H1 (cell line): ENCODE measurements at regions not wholly inside any gene's neighbourhood (a gene's known extent, or its start where the extent isn't known, plus 50 kb on each side); places are given as distances from the start of the nearest gene placed in this dataset.

Source experiments
- CTCF ChIA-PET: fragments of 300-600 bp; sonication (Branson Sonifier 250); formaldehyde crosslinking; loops from one replicate; lab custom pipeline; 2021; ENCODE audit not compliant: partially characterized antibody; lab: Charles Lee
- POLR2A ChIA-PET: fragments of 300-600 bp; sonication (Branson Sonifier 250); formaldehyde crosslinking; loops from one replicate; lab custom pipeline; 2021; ENCODE audit warnings: inconsistent platforms; ENCODE audit not compliant: partially characterized antibody; lab: Charles Lee
- DNase-seq, 2 experiments: peaks; one replicate each; pipeline versions ENCODE4 v3.0.0 to v3.0.0-alpha.2; 2010 to 2022; ENCODE audit warnings: low spot score in 2 of 2, low read depth in 1 of 2, mixed read lengths in 1 of 2
- FAIRE-seq: peaks from 2 replicates; lab custom pipeline; 2011; peaks lifted over from hg19 to GRCh38; lab: Jason Lieb, UNC
- H2AFZ ChIP-seq: 2 replicates; pipeline ENCODE4 v1.8.1; 2012; ENCODE audit warnings: low read length, inconsistent platforms
- H2AK5ac ChIP-seq: 2 replicates; pipeline ENCODE4 v1.6.1; 2013; ENCODE audit warnings: low read depth, low read length
- H2BK120ac ChIP-seq: replicated peaks from 2 replicates; pipeline ENCODE3; 2013; ENCODE audit warnings: low read depth, low read length, inconsistent platforms
- H2BK12ac ChIP-seq: 2 replicates; pipeline ENCODE4 v1.6.1; 2013; ENCODE audit warnings: low read depth, low read length
- H2BK15ac ChIP-seq: 2 replicates; pipeline ENCODE4 v1.6.1; 2013; ENCODE audit warnings: low read length
- H2BK20ac ChIP-seq: 2 replicates; pipeline ENCODE4 v1.6.1; 2013; ENCODE audit warnings: low read length
- H2BK5ac ChIP-seq: 2 replicates; pipeline ENCODE4 v1.6.1; 2013; ENCODE audit warnings: low read depth, low read length
- H3K14ac ChIP-seq: 2 replicates; pipeline ENCODE4 v1.6.1; 2013; ENCODE audit warnings: inconsistent platforms; ENCODE audit not compliant: insufficient read length
- H3K18ac ChIP-seq: 2 replicates; pipeline ENCODE4 v1.6.1; 2013; ENCODE audit warnings: low read length; ENCODE audit errors: extremely low read depth
- H3K23ac ChIP-seq: 2 replicates; pipeline ENCODE4 v1.6.1; 2013; ENCODE audit warnings: inconsistent platforms; ENCODE audit not compliant: insufficient read length
- H3K23me2 ChIP-seq: 2 replicates; pipeline ENCODE4 v1.6.1; 2013; ENCODE audit warnings: low read depth, low read length
- H3K27ac ChIP-seq: 2 replicates; pipeline ENCODE4 v1.6.1; 2011; ENCODE audit warnings: low read depth, low read length, inconsistent platforms
- H3K27me3 ChIP-seq, 4 experiments: replicated peaks in 1 of 4; 1 replicate in 1 of 4; 2 replicates in 3 of 4; pipeline versions ENCODE4 v1.6.1 to v1.8.1; 2011 to 2013; ENCODE audit warnings: low read length in 3 of 4, mild to moderate bottlenecking in 3 of 4, inconsistent platforms in 2 of 4, mixed read lengths in 2 of 4, moderate library complexity in 1 of 4; ENCODE audit not compliant: control insufficient read depth in 3 of 4, insufficient read depth in 3 of 4; ENCODE audit errors: extremely low read depth in 1 of 4
- H3K36me3 ChIP-seq, 4 experiments: 2 replicates each; pipeline versions ENCODE4 v1.6.1 to v1.8.1; 2011 to 2013; ENCODE audit warnings: mild to moderate bottlenecking in 4 of 4, low read length in 3 of 4, moderate library complexity in 2 of 4, control low read depth in 1 of 4, inconsistent platforms in 1 of 4; ENCODE audit not compliant: insufficient read depth in 4 of 4, control insufficient read depth in 2 of 4
- H3K4ac ChIP-seq: replicated peaks from 2 replicates; pipeline ENCODE3; 2013; ENCODE audit warnings: low read length, low read depth, mixed read lengths, inconsistent platforms; ENCODE audit not compliant: insufficient read length
- H3K4me1 ChIP-seq, 4 experiments: replicated peaks in 1 of 4; 1 replicate in 1 of 4; 2 replicates in 3 of 4; pipeline versions ENCODE4 v1.6.1 to v1.8.1; 2011 to 2013; ENCODE audit warnings: low read length in 3 of 4, inconsistent platforms in 2 of 4, mixed read lengths in 1 of 4; ENCODE audit not compliant: insufficient read depth in 4 of 4, control insufficient read depth in 3 of 4
- H3K4me2 ChIP-seq, 2 experiments: 2 replicates each; pipeline versions ENCODE4 v1.6.1 to v1.8.1; 2011 to 2013; ENCODE audit warnings: low read depth in 2 of 2, low read length in 2 of 2, control low read depth in 1 of 2, inconsistent platforms in 1 of 2, mild to moderate bottlenecking in 1 of 2; ENCODE audit not compliant: insufficient read depth in 1 of 2
- H3K4me3 ChIP-seq, 4 experiments: fragments of 200-600, 300-600 bp in 1 of 4; sonication (generic), shearing (Covaris generic), sonication (Bioruptor Twin) in 1 of 4; 2 replicates each; pipeline versions ENCODE4 v1.5.1 to v1.8.1; 2011 to 2016; ENCODE audit warnings: low read length in 4 of 4, low read depth in 3 of 4, control low read depth in 2 of 4, inconsistent platforms in 2 of 4, mild to moderate bottlenecking in 2 of 4, mixed read lengths in 1 of 4, moderate library complexity in 1 of 4; ENCODE audit not compliant: insufficient read depth in 2 of 4; ENCODE audit errors: extremely low read depth in 1 of 4
- H3K56ac ChIP-seq: replicated peaks from 2 replicates; pipeline ENCODE3; 2013; ENCODE audit warnings: low read depth, mild to moderate bottlenecking, mixed read lengths, low read length, inconsistent platforms; ENCODE audit not compliant: insufficient read length
- H3K79me1 ChIP-seq: 2 replicates; pipeline ENCODE4 v1.6.1; 2013; ENCODE audit warnings: low read depth, low read length, control low read depth
- H3K79me2 ChIP-seq, 2 experiments: 2 replicates each; pipeline versions ENCODE4 v1.6.1 to v1.8.1; 2012 to 2013; ENCODE audit warnings: low read length in 2 of 2, mild to moderate bottlenecking in 2 of 2, inconsistent platforms in 1 of 2; ENCODE audit not compliant: insufficient read depth in 2 of 2, control insufficient read depth in 1 of 2
- H3K9ac ChIP-seq, 4 experiments: replicated peaks in 1 of 4; 1 replicate in 1 of 4; 2 replicates in 3 of 4; pipeline versions ENCODE4 v1.6.1 to v1.8.1; 2011 to 2013; ENCODE audit warnings: low read depth in 3 of 4, low read length in 3 of 4, control low read depth in 2 of 4, mild to moderate bottlenecking in 2 of 4, moderate library complexity in 2 of 4, inconsistent platforms in 1 of 4; ENCODE audit errors: extremely low read depth in 1 of 4
- H3K9me3 ChIP-seq, 2 experiments: 2 replicates each; pipeline versions ENCODE4 v1.6.1 to v1.8.1; 2012 to 2013; ENCODE audit warnings: mild to moderate bottlenecking in 2 of 2, moderate library complexity in 2 of 2, control low read depth in 1 of 2, inconsistent platforms in 1 of 2, low read depth in 1 of 2, low read length in 1 of 2, mixed read lengths in 1 of 2; ENCODE audit not compliant: insufficient read depth in 2 of 2
- H4K20me1 ChIP-seq, 2 experiments: replicated peaks in 1 of 2; 2 replicates each; pipeline versions ENCODE3 to v1.8.1; 2011 to 2013; ENCODE audit warnings: inconsistent platforms in 2 of 2, low read length in 2 of 2, mild to moderate bottlenecking in 1 of 2; ENCODE audit not compliant: insufficient read depth in 2 of 2, control insufficient read depth in 1 of 2
- H4K5ac ChIP-seq: 2 replicates; pipeline ENCODE4 v1.6.1; 2013; ENCODE audit warnings: low read length, low read depth, mixed read lengths, inconsistent platforms; ENCODE audit not compliant: insufficient read length
- H4K8ac ChIP-seq: 2 replicates; pipeline ENCODE4 v1.8.0; 2013; ENCODE audit warnings: mild to moderate bottlenecking, moderate library complexity, low read length, inconsistent platforms; ENCODE audit not compliant: insufficient read depth; ENCODE audit errors: extremely low read depth
- H4K91ac ChIP-seq: replicated peaks from 2 replicates; pipeline ENCODE3; 2013; ENCODE audit warnings: low read length, mixed read lengths, inconsistent platforms; ENCODE audit not compliant: insufficient read length
- CHD1 ChIP-seq: IDR thresholded peaks from 2 replicates; pipeline ENCODE4 v1.6.1; 2012; ENCODE audit warnings: low read depth, low read length, improper control_type of control experiment
- CTBP2 ChIP-seq: IDR thresholded peaks from 2 replicates; pipeline ENCODE4 v1.7.0; 2011; ENCODE audit warnings: borderline replicate concordance, mild to moderate bottlenecking, moderate library complexity, mixed read lengths, low read length; ENCODE audit not compliant: insufficient read depth, insufficient read length
- GABPA ChIP-seq: IDR thresholded peaks from 2 replicates; pipeline ENCODE4 v1.6.1; 2011; ENCODE audit warnings: mild to moderate bottlenecking, low read length, moderate library complexity, borderline replicate concordance; ENCODE audit not compliant: insufficient read depth
- KDM1A ChIP-seq: fragments of 200-600, 300-600 bp; sonication (generic); IDR thresholded peaks from 2 replicates; pipeline ENCODE4 v1.7.1; 2016; ENCODE audit warnings: mild to moderate bottlenecking, low read length, borderline replicate concordance
- RAD21 ChIP-seq, 2 experiments: IDR thresholded peaks in 1 of 2; conservative IDR thresholded peaks in 1 of 2; 2 replicates each; pipeline ENCODE4 v1.6.1; 2011; ENCODE audit warnings: low read depth in 2 of 2, low read length in 2 of 2, improper control_type of control experiment in 1 of 2, inconsistent platforms in 1 of 2, mild to moderate bottlenecking in 1 of 2, moderate library complexity in 1 of 2
- RFX5 ChIP-seq: IDR thresholded peaks from 2 replicates; pipeline ENCODE4 v1.6.1; 2011; ENCODE audit warnings: low read depth, low read length, improper control_type of control experiment, borderline replicate concordance
- WGBS, 2 experiments: shearing (Covaris generic) in 1 of 2; methylation state at CpG; one replicate each; pipeline versions ENCODE4 v1.1.6 to v1.1.7; 2013 to 2015; ENCODE audit warnings: low lambda C conversion rate in 2 of 2, mixed read lengths in 2 of 2, inconsistent platforms in 1 of 2, low coverage in 1 of 2, missing lambda C conversion rate in 1 of 2; ENCODE audit not compliant: insufficient replicate concordance in 2 of 2, insufficient coverage in 1 of 2, insufficient read length in 1 of 2; ENCODE audit errors: extremely low coverage in 1 of 2, missing lambda C conversion rate in 1 of 2; 5-methylcytosine and 5-hydroxymethylcytosine counted together
- TF ChIP-seq, protein P1 (sequence below), 3 experiments: IDR thresholded peaks; 1 replicate in 2 of 3; 2 replicates in 1 of 3; pipeline versions ENCODE4 v1.5.1 to v1.6.1; 2011; ENCODE audit warnings: low read length in 3 of 3, mild to moderate bottlenecking in 3 of 3, inconsistent platforms in 2 of 3, low read depth in 1 of 3, moderate library complexity in 1 of 3; ENCODE audit not compliant: insufficient read depth in 1 of 3; ENCODE audit errors: control extremely low read depth in 1 of 3

DNA sequence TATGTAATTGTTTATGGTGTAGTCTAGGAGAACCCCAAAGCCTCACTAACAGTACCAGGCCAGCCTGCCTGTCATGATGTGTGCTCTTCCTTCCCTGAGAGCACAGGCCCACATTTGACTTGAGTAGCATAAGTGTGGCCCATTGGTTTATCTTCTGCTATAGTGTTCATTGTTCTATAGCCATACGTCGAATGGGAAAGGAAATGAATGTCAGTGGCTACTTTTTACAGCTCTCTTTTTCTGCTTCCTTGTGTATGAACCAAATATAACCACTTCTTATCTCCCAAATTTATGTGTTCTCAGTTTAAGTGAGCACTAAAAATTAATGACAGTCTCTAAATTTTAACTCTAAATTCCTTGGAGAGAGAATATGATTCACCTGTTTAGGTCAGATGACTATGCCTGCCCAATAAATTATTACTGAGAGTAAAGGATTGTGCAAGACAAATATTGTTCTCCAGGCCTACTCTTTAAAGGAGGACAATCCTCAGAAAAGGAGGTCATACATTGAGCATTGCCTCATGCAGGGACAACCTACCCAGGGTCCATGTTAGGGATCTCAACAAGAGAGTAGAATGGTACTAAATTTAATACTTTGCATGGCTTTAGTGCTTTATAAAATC lies 222.9 kb upstream of the ARHGAP20 start:
- H3K9me3 ChIP-seq: no peaks in the 10 kb centered on the region
- DNase-seq: no peak
- H3K4ac ChIP-seq: no peak overlapping the region
- H2BK12ac ChIP-seq: no peak overlapping the region
- peaks cover 0 to 1% (median 0%) of the 10 kb centered on the region in 4 experiments; a peak in 1 of 7 replicates for H3K27me3 ChIP-seq
- no peaks in the 10 kb centered on the region for H3K4me1 ChIP-seq
- ChIA-PET POLR2A (no interaction called here), CTCF (interaction anchor here (1.2 kb wide), 1 partner anchor 488 kb away, joined by 3 read pairs; no protein-coding TSS in a partner anchor)
- H4K20me1 ChIP-seq: no peaks in the 10 kb centered on the region
- H4K91ac ChIP-seq: no peak overlapping the region
- no peak overlapping the region for H3K14ac ChIP-seq
- TF ChIP-seq, protein P1, sequence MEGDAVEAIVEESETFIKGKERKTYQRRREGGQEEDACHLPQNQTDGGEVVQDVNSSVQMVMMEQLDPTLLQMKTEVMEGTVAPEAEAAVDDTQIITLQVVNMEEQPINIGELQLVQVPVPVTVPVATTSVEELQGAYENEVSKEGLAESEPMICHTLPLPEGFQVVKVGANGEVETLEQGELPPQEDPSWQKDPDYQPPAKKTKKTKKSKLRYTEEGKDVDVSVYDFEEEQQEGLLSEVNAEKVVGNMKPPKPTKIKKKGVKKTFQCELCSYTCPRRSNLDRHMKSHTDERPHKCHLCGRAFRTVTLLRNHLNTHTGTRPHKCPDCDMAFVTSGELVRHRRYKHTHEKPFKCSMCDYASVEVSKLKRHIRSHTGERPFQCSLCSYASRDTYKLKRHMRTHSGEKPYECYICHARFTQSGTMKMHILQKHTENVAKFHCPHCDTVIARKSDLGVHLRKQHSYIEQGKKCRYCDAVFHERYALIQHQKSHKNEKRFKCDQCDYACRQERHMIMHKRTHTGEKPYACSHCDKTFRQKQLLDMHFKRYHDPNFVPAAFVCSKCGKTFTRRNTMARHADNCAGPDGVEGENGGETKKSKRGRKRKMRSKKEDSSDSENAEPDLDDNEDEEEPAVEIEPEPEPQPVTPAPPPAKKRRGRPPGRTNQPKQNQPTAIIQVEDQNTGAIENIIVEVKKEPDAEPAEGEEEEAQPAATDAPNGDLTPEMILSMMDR (IDR thresholded peaks at IDR 0.05; ENCODE audit: control extremely low read depth in 1 of 3, insufficient read depth in 1 of 3, low read depth in 1 of 3, low read length in 3 of 3): no peak
- TF ChIP-seq CHD1 (no peak), GABPA (no peak), KDM1A (no peak), CTBP2 (no peak), RAD21 (IDR thresholded peaks at IDR 0.05 in 1 of 2, conservative IDR thresholded peaks at IDR 0.05 in 1 of 2; ENCODE audit: low read depth in 2 of 2, low read length in 2 of 2) (no peak), RFX5 (no peak)
- H2BK20ac ChIP-seq: no peak overlapping the region
- H3K36me3 ChIP-seq: no peaks in the 10 kb centered on the region
- no peak overlapping the region for H3K4me2 ChIP-seq
- H3K27ac ChIP-seq: no peak overlapping the region
- H2AK5ac ChIP-seq: no peak overlapping the region
- H3K23me2 ChIP-seq: no peaks in the 10 kb centered on the region
- no peaks in the 10 kb centered on the region for H3K79me2 ChIP-seq
- no peaks in the 10 kb centered on the region for H3K79me1 ChIP-seq
- H2AFZ ChIP-seq: no peak overlapping the region
- no peak overlapping the region for H4K8ac ChIP-seq
- no peak overlapping the region for H2BK15ac ChIP-seq
- no peak overlapping the region for H3K23ac ChIP-seq
- no peak for FAIRE-seq
- H2BK5ac ChIP-seq: no peak overlapping the region
- no peak overlapping the region for H3K4me3 ChIP-seq
- H3K18ac ChIP-seq: no peak overlapping the region
- H4K5ac ChIP-seq: no peak overlapping the region
- H3K9ac ChIP-seq: no peak overlapping the region
- H2BK120ac ChIP-seq: no peak overlapping the region
- 89% methylated on average over 2 of the region's 2 CpGs; no CpG with 5 or more reads in 1 of the 2 experiments for WGBS, 2 experiments
- H3K56ac ChIP-seq: no peak overlapping the region
